ENCODE measurements at regions not wholly inside any gene's neighbourhood (a gene's known extent, or its start where the extent isn't known, plus 50 kb on each side); places are given as distances from the start of the nearest gene placed in this dataset.
"Not testable (repeated sequence)": the region's sequence is repeated elsewhere in the genome, so short reads cannot be mapped to it uniquely, and the experiment has no call there.

- not testable (repeated sequence) for DNase-seq
Measured at GRCh38 chr10:87416892-87417291, 59.3 kb downstream of the NUTM2D start.

GRCh38 chr10:87422641-87423040 is 65.1 kb downstream of the NUTM2D start:
- not testable (repeated sequence) for DNase-seq

- DNase-seq, result not testable (repeated sequence)
Measured at GRCh38 chr10:87424697-87425373, 67.3 kb downstream of the NUTM2D start.

- not testable (repeated sequence) for DNase-seq
Measured at GRCh38 chr10:87433836-87434235, 70.9 kb upstream of the MINPP1 start.

GRCh38 chr10:87435295-87435826 is 69.3 kb upstream of the MINPP1 start:
- DNase-seq, result not testable (repeated sequence)

- DNase-seq, result peak; percentile 3
Measured at GRCh38 chr10:87436104-87436503, 68.6 kb upstream of the MINPP1 start.

GRCh38 chr10:87437450-87437849 is 67.2 kb upstream of the MINPP1 start:
- not testable (repeated sequence) for DNase-seq

Data from stimulated activated CD4-positive, alpha-beta T cell treated with anti-CD3 and anti-CD28 coated beads, Interleukin-1b, Interleukin-23, amount 100 ng/mL, for 48 hours (primary cell).